ENCODE measurements at regions not wholly inside any gene's neighbourhood (a gene's known extent, or its start where the extent isn't known, plus 50 kb on each side); places are given as distances from the start of the nearest gene placed in this dataset.
"Not testable (repeated sequence)": the region's sequence is repeated elsewhere in the genome, so short reads cannot be mapped to it uniquely, and the experiment has no call there.

GRCh38 chr1:101116006-101116405 lies 90.4 kb upstream of the DPH5 start:
- Histone ChIP-seq H3K9me2 (replicated peaks; ENCODE audit: insufficient read depth, low read length) (no peaks in the 10 kb centered on the region), H2AFZ (ENCODE audit: low read length) (no peak overlapping the region), H3F3A (ENCODE audit: insufficient read depth, low read length) (no peaks in the 10 kb centered on the region), H3K9me3 (replicated peaks; ENCODE audit: insufficient read depth, low read length) (no peaks in the 10 kb centered on the region), H4K20me1 (ENCODE audit: insufficient read depth, low read length) (no peaks in the 10 kb centered on the region), H3K27me3 (replicated peaks; ENCODE audit: insufficient read depth, low read length) (no peaks in the 10 kb centered on the region), H3K27ac (ENCODE audit: low read length) (no peak overlapping the region), H3K79me2 (ENCODE audit: low read length) (no peaks in the 10 kb centered on the region), H3K4me1 (ENCODE audit: low read length) (no peaks in the 10 kb centered on the region), H3K9ac (ENCODE audit: low read length) (no peak overlapping the region), H3K36me3 (replicated peaks; ENCODE audit: insufficient read depth, low read length) (no peaks in the 10 kb centered on the region), H3K4me2 (ENCODE audit: low read depth, low read length) (no peak overlapping the region), H3K4me3 (ENCODE audit: low read length) (no peak overlapping the region)
- DNase-seq: no peak
- no peak for TF ChIP-seq CTCF (IDR thresholded peaks at IDR 0.05; ENCODE audit: low read length)
- TF ChIP-seq EZH2 (optimal IDR thresholded peaks at IDR 0.05; ENCODE audit: low read depth, low read length): no peak
- TF ChIP-seq EZH2phosphoT487 (IDR thresholded peaks at IDR 0.05; ENCODE audit: low read length): no peak

- H3K4me3 ChIP-seq (ENCODE audit: low read length): no peak overlapping the region
- DNase-seq: no peak
- no peak for TF ChIP-seq EZH2phosphoT487 (IDR thresholded peaks at IDR 0.05; ENCODE audit: low read length)
- TF ChIP-seq CTCF (IDR thresholded peaks at IDR 0.05; ENCODE audit: low read length): no peak
- no peak for TF ChIP-seq EZH2 (optimal IDR thresholded peaks at IDR 0.05; ENCODE audit: low read depth, low read length)
These were observed 89.5 kb upstream of the DPH5 start for GRCh38 chr1:101115112-101115511.

GRCh38 chr1:101114128-101114527 lies 88.5 kb upstream of the DPH5 start:
- not testable (repeated sequence) for H3K4me2 ChIP-seq (ENCODE audit: low read depth, low read length); H4K20me1 ChIP-seq (ENCODE audit: insufficient read depth, low read length); H3K79me2 ChIP-seq (ENCODE audit: low read length); DNase-seq; H3K27me3 ChIP-seq (replicated peaks; ENCODE audit: insufficient read depth, low read length); H3K9ac ChIP-seq (ENCODE audit: low read length); H3K36me3 ChIP-seq (replicated peaks; ENCODE audit: insufficient read depth, low read length); H3K4me3 ChIP-seq (ENCODE audit: low read length); H3K9me3 ChIP-seq (replicated peaks; ENCODE audit: insufficient read depth, low read length); H3F3A ChIP-seq (ENCODE audit: insufficient read depth, low read length); H3K9me2 ChIP-seq (replicated peaks; ENCODE audit: insufficient read depth, low read length); H3K27ac ChIP-seq (ENCODE audit: low read length); H3K4me1 ChIP-seq (ENCODE audit: low read length); H2AFZ ChIP-seq (ENCODE audit: low read length)

More at GRCh38 chr1:101115112-101115511, 89.5 kb upstream of the DPH5 start:
- Histone ChIP-seq H3K4me2 (ENCODE audit: low read depth, low read length) (no peak overlapping the region), H3K4me1 (ENCODE audit: low read length) (no peaks in the 10 kb centered on the region), H3K27ac (ENCODE audit: low read length) (no peak overlapping the region), H3K9ac (ENCODE audit: low read length) (no peak overlapping the region), H3K9me2 (replicated peaks; ENCODE audit: insufficient read depth, low read length) (no peaks in the 10 kb centered on the region), H4K20me1 (ENCODE audit: insufficient read depth, low read length) (no peaks in the 10 kb centered on the region), H3K36me3 (replicated peaks; ENCODE audit: insufficient read depth, low read length) (no peaks in the 10 kb centered on the region), H3K79me2 (ENCODE audit: low read length) (no peaks in the 10 kb centered on the region), H3K9me3 (replicated peaks; ENCODE audit: insufficient read depth, low read length) (no peaks in the 10 kb centered on the region), H3K27me3 (replicated peaks; ENCODE audit: insufficient read depth, low read length) (no peaks in the 10 kb centered on the region), H3F3A (ENCODE audit: insufficient read depth, low read length) (no peaks in the 10 kb centered on the region), H2AFZ (ENCODE audit: low read length) (no peak overlapping the region)

GRCh38 chr1:101112051-101112780 lies 86.6 kb upstream of the DPH5 start:
- no peak overlapping the region for H2AFZ ChIP-seq (ENCODE audit: low read length)
- H3K4me3 ChIP-seq (ENCODE audit: low read length): no peak overlapping the region
- no peaks in the 10 kb centered on the region for H3K9me2 ChIP-seq (replicated peaks; ENCODE audit: insufficient read depth, low read length)
- no peak for TF ChIP-seq CTCF (IDR thresholded peaks at IDR 0.05; ENCODE audit: low read length)
- TF ChIP-seq EZH2 (optimal IDR thresholded peaks at IDR 0.05; ENCODE audit: low read depth, low read length): no peak
- TF ChIP-seq EZH2phosphoT487 (IDR thresholded peaks at IDR 0.05; ENCODE audit: low read length): no peak
- no peaks in the 10 kb centered on the region for H3K27me3 ChIP-seq (replicated peaks; ENCODE audit: insufficient read depth, low read length)
- H3K9me3 ChIP-seq (replicated peaks; ENCODE audit: insufficient read depth, low read length): no peaks in the 10 kb centered on the region
- no peak overlapping the region for H3K4me2 ChIP-seq (ENCODE audit: low read depth, low read length)
- no peak overlapping the region for H3K9ac ChIP-seq (ENCODE audit: low read length)
- peak; percentile 20 for DNase-seq
- H3K36me3 ChIP-seq (replicated peaks; ENCODE audit: insufficient read depth, low read length): no peaks in the 10 kb centered on the region
- H4K20me1 ChIP-seq (ENCODE audit: insufficient read depth, low read length): no peaks in the 10 kb centered on the region
- no peaks in the 10 kb centered on the region for H3K79me2 ChIP-seq (ENCODE audit: low read length)
- no peak overlapping the region for H3K27ac ChIP-seq (ENCODE audit: low read length)
- H3K4me1 ChIP-seq (ENCODE audit: low read length): no peaks in the 10 kb centered on the region
- no peaks in the 10 kb centered on the region for H3F3A ChIP-seq (ENCODE audit: insufficient read depth, low read length)

Data from MM.1S (cell line).